ENCODE measurements at regions not wholly inside any gene's neighbourhood (a gene's known extent, or its start where the extent isn't known, plus 50 kb on each side); places are given as distances from the start of the nearest gene placed in this dataset.

GRCh38 chr2:2721296-2721835 is 390.3 kb upstream of the MYT1L start:
- no peak for DNase-seq (ENCODE audit: low read depth in 1 of 2, low spot score in 2 of 2)
- H3K79me1 ChIP-seq (ENCODE audit: low read depth, low read length): no peaks in the 10 kb centered on the region
- H2AK5ac ChIP-seq (ENCODE audit: low read depth, low read length): no peak overlapping the region
- H3K56ac ChIP-seq (replicated peaks; ENCODE audit: insufficient read length, low read depth, low read length): no peak overlapping the region
- H3K4me1 ChIP-seq (replicated peaks in 1 of 4; ENCODE audit: control insufficient read depth in 3 of 4, insufficient read depth in 4 of 4, low read length in 3 of 4): no peaks in the 10 kb centered on the region
- ChIA-PET CTCF (ENCODE audit: partially characterized antibody) (no interaction called here), POLR2A (ENCODE audit: partially characterized antibody) (no interaction called here)
- no peak overlapping the region for H2BK20ac ChIP-seq (ENCODE audit: low read length)
- no peak overlapping the region for H2AFZ ChIP-seq (ENCODE audit: low read length)
- no peaks in the 10 kb centered on the region for H3K36me3 ChIP-seq (ENCODE audit: control insufficient read depth in 2 of 4, insufficient read depth in 4 of 4, low read length in 3 of 4)
- WGBS, 2 experiments (ENCODE audit: extremely low coverage in 1 of 2, insufficient coverage in 1 of 2, insufficient read length in 1 of 2, insufficient replicate concordance in 2 of 2, low coverage in 1 of 2, low lambda C conversion rate in 2 of 2, missing lambda C conversion rate in 1 of 2): 89% methylated on average over 16 of the region's 23 CpGs; no CpG with 5 or more reads in 1 of the 2 experiments
- no peak overlapping the region for H3K4me2 ChIP-seq (ENCODE audit: insufficient read depth in 1 of 2, low read depth in 2 of 2, low read length in 2 of 2)
- H4K5ac ChIP-seq (ENCODE audit: insufficient read length, low read depth, low read length): no peak overlapping the region
- H3K9ac ChIP-seq (replicated peaks in 1 of 4; ENCODE audit: extremely low read depth in 1 of 4, low read depth in 3 of 4, low read length in 3 of 4): no peak overlapping the region
- no peak overlapping the region for H3K23ac ChIP-seq (ENCODE audit: insufficient read length)
- no peak overlapping the region for H3K18ac ChIP-seq (ENCODE audit: extremely low read depth, low read length)
- H3K4me3 ChIP-seq (ENCODE audit: extremely low read depth in 1 of 4, insufficient read depth in 2 of 4, low read depth in 3 of 4, low read length in 4 of 4): no peak overlapping the region
- H3K14ac ChIP-seq (ENCODE audit: insufficient read length): no peak overlapping the region
- no peaks in the 10 kb centered on the region for H4K20me1 ChIP-seq (replicated peaks in 1 of 2; ENCODE audit: control insufficient read depth in 1 of 2, insufficient read depth in 2 of 2, low read length in 2 of 2)
- FAIRE-seq: no peak
- H2BK120ac ChIP-seq (replicated peaks; ENCODE audit: low read depth, low read length): no peak overlapping the region
- no peak overlapping the region for H4K8ac ChIP-seq (ENCODE audit: extremely low read depth, insufficient read depth, low read length)
- H2BK5ac ChIP-seq (ENCODE audit: low read depth, low read length): no peak overlapping the region
- no peak overlapping the region for H2BK12ac ChIP-seq (ENCODE audit: low read depth, low read length)
- no peaks in the 10 kb centered on the region for H3K27me3 ChIP-seq (replicated peaks in 1 of 4; ENCODE audit: control insufficient read depth in 3 of 4, extremely low read depth in 1 of 4, insufficient read depth in 3 of 4, low read length in 3 of 4)
- H3K79me2 ChIP-seq (ENCODE audit: control insufficient read depth in 1 of 2, insufficient read depth in 2 of 2, low read length in 2 of 2): no peaks in the 10 kb centered on the region
- H3K9me3 ChIP-seq (ENCODE audit: insufficient read depth in 2 of 2, low read depth in 1 of 2, low read length in 1 of 2): no peaks in the 10 kb centered on the region
- no peak overlapping the region for H2BK15ac ChIP-seq (ENCODE audit: low read length)
- no peaks in the 10 kb centered on the region for H3K23me2 ChIP-seq (ENCODE audit: low read depth, low read length)
- H3K27ac ChIP-seq (ENCODE audit: low read depth, low read length): no peak overlapping the region
- H4K91ac ChIP-seq (replicated peaks; ENCODE audit: insufficient read length, low read length): no peak overlapping the region
- H3K4ac ChIP-seq (replicated peaks; ENCODE audit: insufficient read length, low read depth, low read length): no peak overlapping the region
- TF ChIP-seq SIX5 (IDR thresholded peaks at IDR 0.05; ENCODE audit: low read depth, low read length) (no peak), NANOG (IDR thresholded peaks at IDR 0.05; ENCODE audit: insufficient read depth, low read depth, low read length, poor library complexity, severe bottlenecking) (no peak), YY1 (IDR thresholded peaks at IDR 0.05; ENCODE audit: low read depth, low read length) (no peak), EGR1 (IDR thresholded peaks at IDR 0.05; ENCODE audit: borderline replicate concordance, low read depth, low read length) (no peak)

Measured in H1 (cell line).